KMS-11 (cell line): ENCODE measurements at regions not wholly inside any gene's neighbourhood (a gene's known extent, or its start where the extent isn't known, plus 50 kb on each side); places are given as distances from the start of the nearest gene placed in this dataset.

Experiments
- H2AFZ ChIP-seq: fragments of 200-600 bp; sonication (generic); 2 replicates; pipeline ENCODE4 v1.6.1; 2016; ENCODE audit warnings: antibody characterized with exemption, mixed run types, low read depth
- H3K27ac ChIP-seq: fragments of 200-600 bp; sonication (generic); 2 replicates; pipeline ENCODE4 v1.6.1; 2016; ENCODE audit warnings: mild to moderate bottlenecking, mixed run types
- H3K27me3 ChIP-seq: fragments of 200-600 bp; sonication (generic); 2 replicates; pipeline ENCODE4 v1.6.1; 2017; ENCODE audit warnings: mild to moderate bottlenecking, low read depth, mixed run types, moderate library complexity; ENCODE audit not compliant: insufficient read depth
- H3K36me3 ChIP-seq: fragments of 200-600 bp; sonication (generic); 2 replicates; pipeline ENCODE4 v1.6.1; 2017; ENCODE audit warnings: mild to moderate bottlenecking, mixed run types; ENCODE audit not compliant: insufficient read depth
- H3K4me1 ChIP-seq: fragments of 200-600 bp; sonication (generic); 2 replicates; pipeline ENCODE4 v1.6.1; 2016; ENCODE audit warnings: mild to moderate bottlenecking, low read depth, mixed run types; ENCODE audit not compliant: poor library complexity, severe bottlenecking
- H3K4me2 ChIP-seq: fragments of 200-600 bp; sonication (generic); 2 replicates; pipeline ENCODE4 v1.7.0; 2016; ENCODE audit warnings: mild to moderate bottlenecking, mixed run types
- H3K4me3 ChIP-seq: fragments of 200-600 bp; sonication (generic); IDR thresholded peaks from 2 replicates; pipeline ENCODE4 v1.6.1; 2017; ENCODE audit warnings: low read depth, low read length, mixed read lengths; ENCODE audit not compliant: insufficient read depth
- H3K79me2 ChIP-seq: fragments of 200-600 bp; sonication (generic); 2 replicates; pipeline ENCODE4 v1.6.1; 2016; ENCODE audit warnings: low read depth, mixed run types; ENCODE audit not compliant: insufficient read depth
- H3K9ac ChIP-seq: fragments of 200-600 bp; sonication (generic); 2 replicates; pipeline ENCODE4 v1.6.1; 2016; ENCODE audit warnings: mild to moderate bottlenecking, mixed run types
- H4K20me1 ChIP-seq: fragments of 200-600 bp; sonication (generic); 2 replicates; pipeline ENCODE4 v1.6.1; 2016; ENCODE audit warnings: mild to moderate bottlenecking, mixed run types; ENCODE audit not compliant: insufficient read depth
- CTCF ChIP-seq: fragments of 200-600 bp; sonication (generic); conservative IDR thresholded peaks from 2 replicates; pipeline ENCODE4 v1.6.1; 2017; ENCODE audit warnings: low read depth, mild to moderate bottlenecking, antibody characterized with exemption, low read length, moderate library complexity, mixed read lengths

DNA sequence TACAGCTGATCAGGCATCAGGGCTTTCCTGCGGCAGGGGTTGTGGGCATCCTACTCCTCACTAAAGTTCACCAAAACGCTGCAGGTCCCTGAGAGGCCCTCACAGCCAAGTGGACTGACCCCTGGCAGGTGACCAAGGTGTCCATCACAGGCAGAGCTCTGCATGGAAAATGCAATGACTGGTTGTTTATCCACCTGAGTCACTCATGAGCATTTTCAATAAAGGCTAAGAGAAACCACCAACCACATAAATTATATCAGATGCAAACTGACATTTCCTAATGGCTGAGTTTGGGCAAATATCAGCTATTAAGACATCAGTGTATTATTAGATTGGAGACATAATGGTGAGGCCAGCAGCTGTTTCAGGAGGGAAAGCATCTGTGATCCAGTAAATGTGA, 152.7 kb upstream of the SYNDIG1 start:
- H3K4me1 ChIP-seq: no peaks in the 10 kb centered on the region
- no peak overlapping the region for H2AFZ ChIP-seq
- H3K36me3 ChIP-seq: no peaks in the 10 kb centered on the region
- H3K27ac ChIP-seq: no peak overlapping the region
- no peak overlapping the region for H3K4me3 ChIP-seq
- no peaks in the 10 kb centered on the region for H4K20me1 ChIP-seq
- H3K4me2 ChIP-seq: no peak overlapping the region
- H3K9ac ChIP-seq: no peak overlapping the region
- no peaks in the 10 kb centered on the region for H3K27me3 ChIP-seq
- no peaks in the 10 kb centered on the region for H3K79me2 ChIP-seq
- no peak for TF ChIP-seq CTCF

DNA sequence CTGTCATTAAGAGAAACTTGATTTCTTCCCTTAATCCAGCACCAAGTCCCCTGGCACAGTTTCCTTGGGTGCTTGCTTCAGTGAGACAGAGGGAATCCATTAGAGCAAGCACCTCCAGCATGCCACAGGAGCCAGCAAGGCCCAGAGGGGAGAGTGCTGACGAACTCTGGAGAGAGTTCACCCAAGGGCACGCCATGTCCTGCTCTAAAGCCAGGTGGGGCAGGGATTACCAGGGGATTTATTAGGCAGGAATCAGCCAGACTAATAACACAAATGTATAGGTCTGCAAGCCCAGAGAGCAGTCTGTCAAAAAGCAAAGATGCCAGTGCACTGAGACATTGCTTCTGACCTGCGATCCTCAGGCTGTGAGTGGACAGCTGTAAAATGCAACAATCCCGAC, 155.4 kb upstream of the SYNDIG1 start:
- no peaks in the 10 kb centered on the region for H3K79me2 ChIP-seq
- no peak overlapping the region for H3K4me3 ChIP-seq
- no peak for TF ChIP-seq CTCF
- no peak overlapping the region for H2AFZ ChIP-seq
- H3K4me2 ChIP-seq: no peak overlapping the region
- H3K36me3 ChIP-seq: no peaks in the 10 kb centered on the region
- no peak overlapping the region for H3K27ac ChIP-seq
- H3K27me3 ChIP-seq: no peaks in the 10 kb centered on the region
- H3K4me1 ChIP-seq: no peaks in the 10 kb centered on the region
- no peak overlapping the region for H3K9ac ChIP-seq
- H4K20me1 ChIP-seq: no peaks in the 10 kb centered on the region

GRCh38 chr20:24309596-24309995, 159.8 kb upstream of the SYNDIG1 start:
- H3K79me2 ChIP-seq: no peaks in the 10 kb centered on the region
- H3K4me2 ChIP-seq: no peak overlapping the region
- no peak for TF ChIP-seq CTCF
- H3K36me3 ChIP-seq: no peaks in the 10 kb centered on the region
- H4K20me1 ChIP-seq: no peaks in the 10 kb centered on the region
- no peak overlapping the region for H3K9ac ChIP-seq
- no peak overlapping the region for H2AFZ ChIP-seq
- H3K27ac ChIP-seq: no peak overlapping the region
- H3K4me3 ChIP-seq: no peak overlapping the region
- H3K27me3 ChIP-seq: no peaks in the 10 kb centered on the region
- no peaks in the 10 kb centered on the region for H3K4me1 ChIP-seq

GRCh38 chr20:24305371-24305770, 164.1 kb upstream of the SYNDIG1 start:
- Histone ChIP-seq H3K4me2 (no peak overlapping the region), H3K27ac (no peak overlapping the region), H3K36me3 (no peaks in the 10 kb centered on the region), H3K9ac (no peak overlapping the region), H3K27me3 (no peaks in the 10 kb centered on the region), H2AFZ (no peak overlapping the region), H3K4me1 (no peaks in the 10 kb centered on the region), H3K79me2 (no peaks in the 10 kb centered on the region), H3K4me3 (no peak overlapping the region), H4K20me1 (no peaks in the 10 kb centered on the region)
- TF ChIP-seq CTCF: no peak

DNA sequence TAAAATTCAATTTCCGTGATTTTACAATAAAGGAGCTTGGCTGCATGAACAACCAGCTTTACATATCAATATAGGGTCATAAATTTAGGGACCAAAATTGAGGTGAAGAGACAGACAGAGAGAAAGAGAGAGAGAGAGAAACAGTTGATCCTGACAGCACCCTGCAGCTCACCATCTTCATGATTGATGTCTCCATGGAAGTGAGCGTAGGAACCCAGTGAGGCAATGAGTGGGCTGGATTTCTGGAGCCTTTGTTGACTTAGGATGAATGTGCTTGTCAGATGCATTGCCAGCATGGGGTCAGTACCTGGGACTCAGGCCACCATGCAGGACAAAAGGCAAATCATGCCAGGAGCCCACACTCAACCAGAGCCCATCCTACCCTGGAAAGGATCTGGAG, 165.1 kb upstream of the SYNDIG1 start:
- no peak overlapping the region for H2AFZ ChIP-seq
- no peak for TF ChIP-seq CTCF
- no peak overlapping the region for H3K27ac ChIP-seq
- no peak overlapping the region for H3K4me3 ChIP-seq
- H4K20me1 ChIP-seq: no peaks in the 10 kb centered on the region
- no peak overlapping the region for H3K9ac ChIP-seq
- H3K27me3 ChIP-seq: no peaks in the 10 kb centered on the region
- no peaks in the 10 kb centered on the region for H3K36me3 ChIP-seq
- H3K4me1 ChIP-seq: no peaks in the 10 kb centered on the region
- no peaks in the 10 kb centered on the region for H3K79me2 ChIP-seq
- no peak overlapping the region for H3K4me2 ChIP-seq
